ENCODE measurements at regions not wholly inside any gene's neighbourhood (a gene's known extent, or its start where the extent isn't known, plus 50 kb on each side); places are given as distances from the start of the nearest gene placed in this dataset.
"Not testable (repeated sequence)": the region's sequence is repeated elsewhere in the genome, so short reads cannot be mapped to it uniquely, and the experiment has no call there.

DNA sequence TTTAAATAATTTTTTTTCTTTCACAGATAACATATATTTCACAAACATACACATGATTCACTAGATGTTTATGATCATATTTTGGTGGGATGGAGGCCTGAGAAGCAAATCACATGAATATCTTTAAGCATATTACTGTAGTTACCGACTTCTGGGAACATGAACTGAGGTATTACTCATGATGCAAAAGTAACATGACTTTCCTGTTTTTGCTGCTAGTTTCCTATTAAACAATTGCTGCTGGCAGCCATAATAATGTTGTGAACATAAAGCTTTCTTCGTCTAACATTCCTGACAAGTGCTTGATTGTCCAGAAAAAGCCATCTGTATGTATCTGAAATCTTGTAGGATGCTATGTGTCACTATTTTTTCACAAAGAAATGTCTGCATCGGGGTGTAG, 145.4 kb downstream of the MTX2 start:
- H3K9me3 Mint-ChIP-seq, result no peaks in the 10 kb centered on the region
- H3K27ac Mint-ChIP-seq, result no peak overlapping the region
- ATAC-seq (ENCODE audit: low read depth) (no peak), DNase-seq (no peak)
- peaks cover 52% of the 10 kb centered on the region for H3K27me3 Mint-ChIP-seq
- no peak overlapping the region for H3K4me3 Mint-ChIP-seq
- POLR2A ChIA-PET, result no interaction called here
- no peaks in the 10 kb centered on the region for H3K36me3 Mint-ChIP-seq
- no peaks in the 10 kb centered on the region for H3K4me1 Mint-ChIP-seq

DNA sequence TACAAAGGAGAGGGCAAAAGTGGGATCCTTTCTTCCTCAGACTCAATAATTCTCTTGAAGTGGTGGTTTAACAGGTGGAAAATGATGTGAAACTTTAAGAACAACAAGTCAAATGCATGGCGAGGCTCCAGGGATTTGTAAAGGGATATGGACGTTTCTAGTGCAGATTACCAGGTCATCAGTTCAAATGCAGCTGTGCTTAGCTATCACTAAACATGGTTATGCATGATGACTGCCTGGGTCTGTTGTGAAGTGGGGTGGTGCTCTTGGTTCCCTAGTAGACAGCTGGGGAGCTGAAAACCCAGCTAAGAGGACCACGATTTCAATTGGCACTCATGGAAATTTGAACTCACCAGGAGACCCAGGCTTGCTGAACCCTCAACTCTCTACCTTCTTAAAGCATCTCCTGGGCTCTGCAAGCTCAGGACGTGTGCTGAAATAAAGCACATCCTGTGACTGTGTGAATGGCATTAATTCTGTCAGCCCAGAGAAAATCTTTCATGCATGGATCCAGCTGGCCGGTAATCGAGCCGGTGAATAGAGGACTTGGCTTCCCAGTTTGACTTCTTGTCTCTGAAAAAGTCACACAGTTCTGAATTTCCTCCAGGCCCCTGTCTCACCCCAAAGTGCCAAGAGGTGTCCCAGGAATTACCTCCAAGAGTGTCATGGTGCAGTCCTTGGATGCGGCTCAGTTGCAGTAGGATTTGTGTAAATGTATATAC, 146.1 kb downstream of the MTX2 start:
- H3K27me3 Mint-ChIP-seq, result peaks cover 52% of the 10 kb centered on the region
- POLR2A ChIA-PET, result no interaction called here

DNA sequence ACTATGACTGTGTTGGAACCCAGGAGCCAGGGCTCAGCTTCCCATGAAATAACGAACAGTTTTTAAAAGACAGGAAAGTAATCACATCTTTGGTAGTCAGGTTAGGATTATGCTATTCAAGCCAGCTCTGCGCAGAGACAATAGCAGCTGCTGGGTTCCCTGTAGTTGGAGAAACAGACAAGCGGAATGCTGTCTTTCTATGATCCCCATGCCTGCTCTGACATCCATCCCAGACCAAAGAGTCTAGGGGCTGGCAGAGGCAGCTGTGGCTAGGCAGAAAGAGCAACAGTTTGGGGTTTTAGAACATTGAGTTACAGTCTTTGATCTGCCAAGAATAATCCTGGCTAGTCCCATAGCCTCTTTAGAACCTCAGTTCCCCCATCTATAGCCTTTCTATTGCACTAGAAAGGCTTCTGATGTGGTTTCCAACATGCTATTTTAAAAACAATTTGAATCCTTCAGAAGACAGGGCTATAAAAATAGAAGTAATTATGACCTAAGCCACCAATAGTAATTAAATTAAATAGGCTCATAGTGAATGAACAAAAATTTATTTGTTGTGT, 146.8 kb downstream of the MTX2 start:
- Mint-ChIP-seq H3K9me3 (no peaks in the 10 kb centered on the region), H3K4me1 (no peaks in the 10 kb centered on the region), H3K27me3 (peaks cover 48% of the 10 kb centered on the region), H3K36me3 (no peaks in the 10 kb centered on the region), H3K4me3 (no peak overlapping the region), H3K27ac (no peak overlapping the region)
- ATAC-seq (ENCODE audit: low read depth) (no peak), DNase-seq (no peak)
- POLR2A ChIA-PET, result no interaction called here

More for the DNA sequence above, 146.1 kb downstream of the MTX2 start:
- H3K9me3 Mint-ChIP-seq, result no peaks in the 10 kb centered on the region
- no peak overlapping the region for H3K27ac Mint-ChIP-seq
- no peaks in the 10 kb centered on the region for H3K36me3 Mint-ChIP-seq
- no peak overlapping the region for H3K4me3 Mint-ChIP-seq
- no peak for DNase-seq
- no peak for ATAC-seq (ENCODE audit: low read depth)
- no peaks in the 10 kb centered on the region for H3K4me1 Mint-ChIP-seq

DNA sequence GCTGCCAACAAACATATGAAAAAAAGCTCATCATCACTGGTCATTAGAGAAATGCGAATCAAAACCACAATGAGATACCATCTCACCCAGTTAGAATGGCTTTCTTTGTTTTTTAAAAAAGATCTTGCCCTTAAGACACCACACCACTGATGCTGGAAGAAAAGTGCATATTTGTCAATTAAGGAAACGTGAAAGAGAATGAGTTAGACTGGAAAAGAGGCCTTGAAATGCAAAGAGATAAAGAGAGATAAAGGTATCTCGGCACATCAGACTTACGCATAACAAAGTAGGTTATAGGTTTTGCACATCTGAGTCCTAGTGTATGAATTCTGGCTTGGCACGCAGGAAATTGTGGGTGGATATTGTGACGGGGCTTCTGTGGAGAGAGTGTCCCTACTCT, 149.5 kb downstream of the MTX2 start:
- Mint-ChIP-seq H3K27ac (no peak overlapping the region), H3K27me3 (peaks cover 39% of the 10 kb centered on the region), H3K4me3 (no peak overlapping the region), H3K36me3 (no peaks in the 10 kb centered on the region), H3K9me3 (no peaks in the 10 kb centered on the region), H3K4me1 (no peaks in the 10 kb centered on the region)
- DNase-seq, result no peak
- POLR2A ChIA-PET, result no interaction called here
- no peak for ATAC-seq (ENCODE audit: low read depth)

DNA sequence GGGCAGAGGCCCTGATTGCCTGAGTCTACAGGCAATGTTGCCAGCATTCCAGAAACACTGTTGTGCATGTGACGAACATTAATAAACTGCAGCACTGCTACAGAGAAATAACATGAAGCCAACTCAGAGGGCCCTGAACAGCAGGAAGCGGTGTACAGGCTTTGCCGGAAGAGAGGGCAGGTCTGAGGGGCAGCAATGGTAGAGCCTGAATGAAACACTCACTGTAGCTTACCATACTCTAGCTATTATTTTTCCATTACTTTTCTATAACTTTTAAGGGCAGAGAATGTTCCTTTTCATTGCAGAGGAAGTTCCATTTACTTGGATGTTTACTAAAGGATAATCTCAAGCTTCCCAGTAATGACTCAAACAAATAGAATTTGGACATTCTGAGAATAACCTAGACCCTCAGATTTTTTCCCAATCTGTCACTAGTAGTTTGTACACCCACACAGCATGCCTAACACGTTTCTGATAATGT, 150.4 kb downstream of the MTX2 start:
- Mint-ChIP-seq H3K27me3 (peaks cover 39% of the 10 kb centered on the region), H3K36me3 (no peaks in the 10 kb centered on the region)
- ATAC-seq (ENCODE audit: low read depth), result no peak

DNA sequence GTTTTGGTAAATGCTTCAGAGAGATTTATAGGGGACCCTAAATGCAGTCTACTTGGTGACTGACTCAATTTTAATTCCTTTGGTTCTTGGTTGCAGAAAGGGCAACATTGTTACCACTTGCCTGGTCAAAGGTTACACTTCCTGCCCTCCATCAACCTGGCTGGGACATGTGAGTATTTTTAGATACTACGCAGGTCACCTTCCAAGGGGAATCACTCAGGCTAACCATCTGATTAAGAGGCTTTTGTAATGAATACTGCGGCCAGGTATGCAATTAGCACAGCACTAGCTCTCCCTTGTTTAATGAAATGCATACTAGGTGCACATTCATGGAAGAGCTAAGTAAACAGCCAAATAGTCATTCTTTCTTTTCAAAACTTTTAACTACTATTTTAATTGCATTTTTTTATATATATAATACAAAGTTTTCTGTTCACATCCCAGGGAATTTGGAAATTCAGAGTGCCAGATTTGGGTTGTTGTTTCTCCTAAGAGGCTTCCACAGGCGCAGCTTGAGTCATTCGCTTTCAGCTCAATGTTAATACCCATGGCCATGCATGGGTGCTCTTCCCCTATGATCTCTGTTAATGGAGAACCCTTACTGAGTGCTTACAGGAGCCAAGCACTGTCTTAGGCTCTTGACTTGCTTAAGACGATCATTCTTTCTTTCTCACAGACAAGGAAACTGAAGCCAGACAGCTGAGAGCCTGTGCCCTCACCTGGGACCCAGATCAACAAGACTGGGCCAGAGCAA, 152.2 kb downstream of the MTX2 start:
- H3K36me3 Mint-ChIP-seq, result no peaks in the 10 kb centered on the region
- ATAC-seq (ENCODE audit: low read depth) (no peak), DNase-seq (no peak)
- H3K9me3 Mint-ChIP-seq, result peaks cover 1% of the 10 kb centered on the region
- H3K27me3 Mint-ChIP-seq, result peaks cover 35% of the 10 kb centered on the region
- no peaks in the 10 kb centered on the region for H3K4me1 Mint-ChIP-seq
- H3K4me3 Mint-ChIP-seq, result no peak overlapping the region
- POLR2A ChIA-PET, result no interaction called here
- H3K27ac Mint-ChIP-seq, result no peak overlapping the region

More for the DNA sequence above, 150.4 kb downstream of the MTX2 start:
- Mint-ChIP-seq H3K9me3 (no peaks in the 10 kb centered on the region), H3K4me1 (no peaks in the 10 kb centered on the region), H3K27ac (no peak overlapping the region), H3K4me3 (no peak overlapping the region)
- no peak for DNase-seq
- POLR2A ChIA-PET, result no interaction called here

DNA sequence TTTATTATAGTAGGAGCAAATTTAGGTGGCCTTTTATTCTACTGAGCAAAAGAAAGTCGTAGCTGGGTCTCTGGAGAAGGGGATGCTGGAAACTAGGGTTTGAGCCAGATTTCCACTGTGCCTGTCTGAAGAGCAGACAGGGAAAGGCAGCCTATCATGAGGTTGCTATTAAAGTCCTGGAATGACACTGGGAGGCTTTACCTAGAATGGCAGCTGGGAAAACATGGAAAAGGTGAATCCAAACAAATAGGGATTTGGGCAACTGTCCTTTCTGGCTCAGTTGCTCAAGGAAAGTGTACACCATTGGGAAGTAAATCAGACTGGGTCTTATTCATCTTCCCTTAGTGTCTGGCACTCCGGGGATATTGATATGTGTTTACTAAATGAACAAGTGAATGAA, 154.6 kb downstream of the MTX2 start:
- ATAC-seq (ENCODE audit: low read depth) (no peak), DNase-seq (no peak)
- POLR2A ChIA-PET, result no interaction called here
- Mint-ChIP-seq H3K9me3 (peaks cover 3% of the 10 kb centered on the region), H3K36me3 (peaks cover 2% of the 10 kb centered on the region), H3K27me3 (peaks cover 28% of the 10 kb centered on the region), H3K27ac (no peak overlapping the region), H3K4me1 (peaks cover 2% of the 10 kb centered on the region), H3K4me3 (no peak overlapping the region)

DNA sequence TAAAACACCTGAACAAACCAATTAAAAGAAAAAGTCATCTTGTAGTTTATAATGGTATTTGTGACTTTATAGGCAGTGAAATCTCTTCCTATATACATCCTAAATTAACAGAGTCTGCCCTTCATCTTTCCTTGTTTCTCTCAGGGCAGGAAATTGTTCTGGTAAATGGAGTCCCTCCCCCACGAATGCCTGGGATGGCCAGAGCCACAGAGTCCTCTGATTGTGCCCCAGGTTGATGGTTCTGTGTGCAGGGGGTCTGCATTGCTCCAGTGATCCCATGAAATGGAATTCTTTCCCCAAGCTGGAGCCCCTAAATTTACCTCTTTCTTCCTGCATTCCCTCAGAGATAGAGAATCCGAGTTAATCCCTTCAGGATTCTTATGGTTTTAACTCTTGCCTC, 155.5 kb downstream of the MTX2 start:
- Mint-ChIP-seq H3K4me3 (no peak overlapping the region), H3K36me3 (peaks cover 6% of the 10 kb centered on the region), H3K27ac (no peak overlapping the region), H3K4me1 (peaks cover 7% of the 10 kb centered on the region), H3K27me3 (peaks cover 27% of the 10 kb centered on the region), H3K9me3 (peaks cover 8% of the 10 kb centered on the region)
- DNase-seq (no peak), ATAC-seq (ENCODE audit: low read depth) (no peak)
- POLR2A ChIA-PET, result no interaction called here

DNA sequence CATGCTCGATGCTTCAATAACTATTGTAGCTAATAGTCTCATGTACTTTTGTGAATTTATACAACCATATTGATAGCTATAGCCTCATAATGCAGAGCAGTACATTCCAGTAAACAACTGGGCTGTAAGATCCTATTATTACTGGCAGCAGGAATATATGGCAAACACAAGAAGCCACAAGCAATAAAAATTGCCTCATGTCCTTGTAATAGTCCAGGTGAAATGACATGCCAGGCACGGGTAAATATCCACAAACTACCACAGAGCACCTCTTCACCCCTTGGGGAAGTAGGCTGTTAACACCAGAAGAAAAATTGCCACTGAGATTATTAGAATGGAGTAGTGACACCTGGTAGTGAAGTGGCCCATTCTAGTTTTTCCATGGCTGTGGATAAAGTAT, 158.3 kb downstream of the MTX2 start:
- ATAC-seq (ENCODE audit: low read depth), result no peak
- peaks cover 8% of the 10 kb centered on the region for H3K9me3 Mint-ChIP-seq
- H3K27me3 Mint-ChIP-seq, result peaks cover 25% of the 10 kb centered on the region
- no peak overlapping the region for H3K27ac Mint-ChIP-seq
- H3K4me1 Mint-ChIP-seq, result peaks cover 7% of the 10 kb centered on the region
- H3K36me3 Mint-ChIP-seq, result peaks cover 6% of the 10 kb centered on the region
- DNase-seq, result no peak
- no peak overlapping the region for H3K4me3 Mint-ChIP-seq
- POLR2A ChIA-PET, result no interaction called here

DNA sequence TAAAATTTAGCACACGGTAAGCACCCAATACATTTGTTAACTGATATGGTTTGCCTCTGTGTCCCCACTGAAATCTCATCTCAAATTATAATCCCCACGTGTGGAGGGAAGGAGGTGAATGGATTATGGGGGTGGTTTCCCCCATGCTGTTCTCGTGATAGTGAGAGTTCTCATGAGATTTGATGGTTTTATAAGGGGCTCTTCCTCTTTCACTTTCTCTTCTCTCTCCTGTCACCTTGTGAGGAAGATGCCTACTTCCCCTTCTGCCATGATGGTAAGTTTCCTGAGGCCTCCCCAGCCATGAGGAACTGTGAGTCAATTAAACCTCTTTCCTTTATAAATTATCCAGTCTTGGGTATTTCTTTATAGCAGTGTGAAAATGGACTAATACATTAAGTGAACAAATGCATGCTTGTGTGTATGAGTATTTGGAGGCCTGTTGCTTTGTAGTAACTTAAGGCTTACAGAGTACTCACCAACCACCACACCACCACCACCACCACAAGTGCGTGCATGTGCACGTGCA, 159.8 kb downstream of the MTX2 start:
- Mint-ChIP-seq H3K4me3 (peak overlapping the region; percentile 44), H3K27ac (peak overlapping the region; percentile 59), H3K27me3 (peaks cover 28% of the 10 kb centered on the region)
- ATAC-seq (ENCODE audit: low read depth); H3K36me3 Mint-ChIP-seq; H3K9me3 Mint-ChIP-seq; H3K4me1 Mint-ChIP-seq; DNase-seq; POLR2A ChIA-PET: not testable (repeated sequence)

DNA sequence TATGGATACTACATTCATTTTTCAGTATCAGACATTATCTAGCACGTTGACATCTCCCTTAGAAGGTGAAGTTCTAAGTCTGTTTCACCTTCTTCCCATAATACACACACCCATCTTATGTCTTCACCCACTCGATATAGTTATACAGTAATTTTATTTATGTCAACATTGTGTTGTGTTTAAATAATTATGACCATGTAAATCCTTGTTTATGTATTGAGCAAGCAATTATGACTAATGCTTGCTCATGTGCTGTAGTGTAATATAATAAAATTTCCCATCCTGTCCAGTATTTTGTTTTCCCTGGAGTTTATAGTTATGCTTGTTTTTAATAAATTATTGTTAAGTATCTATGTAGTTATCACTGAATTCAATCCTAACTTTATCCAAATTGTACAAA, 163.2 kb downstream of the MTX2 start:
- Mint-ChIP-seq H3K4me1 (peaks cover 8% of the 10 kb centered on the region), H3K27me3 (peaks cover 18% of the 10 kb centered on the region), H3K27ac (no peak overlapping the region), H3K4me3 (no peak overlapping the region), H3K36me3 (peaks cover 6% of the 10 kb centered on the region), H3K9me3 (peaks cover 8% of the 10 kb centered on the region)
- no peak for ATAC-seq (ENCODE audit: low read depth)
- DNase-seq, result no peak
- POLR2A ChIA-PET, result no interaction called here

DNA sequence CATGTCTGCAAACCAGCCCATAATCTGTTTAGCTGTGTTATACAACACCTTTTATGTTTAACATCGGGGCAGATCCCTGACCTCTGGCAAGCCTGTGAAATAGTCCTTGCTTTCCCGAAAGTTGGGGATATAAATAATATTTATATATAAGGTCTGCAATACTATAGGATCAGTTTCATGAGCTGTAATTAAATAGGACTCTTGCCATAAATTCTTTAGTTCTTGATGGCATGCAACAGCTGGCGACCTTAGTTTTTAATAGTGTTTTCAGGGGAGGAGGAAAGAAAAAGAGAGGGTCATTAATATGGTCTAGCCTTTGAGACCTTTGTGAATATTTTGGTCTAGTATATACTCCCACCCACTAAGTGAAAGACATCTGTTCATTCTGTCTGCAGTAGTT, 166.5 kb downstream of the MTX2 start:
- Mint-ChIP-seq H3K27ac (no peak overlapping the region), H3K9me3 (peaks cover 1% of the 10 kb centered on the region), H3K4me3 (no peak overlapping the region), H3K36me3 (no peaks in the 10 kb centered on the region), H3K4me1 (peaks cover 2% of the 10 kb centered on the region), H3K27me3 (peaks cover 21% of the 10 kb centered on the region)
- POLR2A ChIA-PET, result no interaction called here
- ATAC-seq (ENCODE audit: low read depth) (no peak), DNase-seq (no peak)

DNA sequence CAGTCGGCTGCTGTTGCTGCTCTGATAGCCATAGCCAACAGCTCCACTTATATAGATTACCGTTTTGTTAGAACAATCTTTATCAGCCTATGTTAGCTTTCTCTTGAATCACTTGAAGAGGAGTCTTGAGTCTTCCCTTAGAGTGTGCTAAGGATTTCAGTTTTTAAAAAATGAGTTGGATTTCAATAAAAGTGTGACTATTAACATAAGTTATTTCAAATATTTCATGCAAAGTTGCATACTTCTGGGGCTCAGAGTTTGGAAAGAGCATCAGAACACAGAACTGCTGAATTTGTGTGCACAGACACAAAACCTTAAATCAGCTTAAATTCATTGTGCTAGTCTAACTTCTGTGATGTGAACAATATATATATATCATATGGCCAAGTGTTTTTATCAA, 174.7 kb downstream of the MTX2 start:
- H3K4me3 Mint-ChIP-seq, result no peak overlapping the region
- peaks cover 14% of the 10 kb centered on the region for H3K27me3 Mint-ChIP-seq
- ATAC-seq (ENCODE audit: low read depth), result no peak
- H3K27ac Mint-ChIP-seq, result no peak overlapping the region
- no peaks in the 10 kb centered on the region for H3K9me3 Mint-ChIP-seq
- no peak for DNase-seq
- POLR2A ChIA-PET, result no interaction called here
- H3K36me3 Mint-ChIP-seq, result no peaks in the 10 kb centered on the region
- H3K4me1 Mint-ChIP-seq, result peaks cover 2% of the 10 kb centered on the region

DNA sequence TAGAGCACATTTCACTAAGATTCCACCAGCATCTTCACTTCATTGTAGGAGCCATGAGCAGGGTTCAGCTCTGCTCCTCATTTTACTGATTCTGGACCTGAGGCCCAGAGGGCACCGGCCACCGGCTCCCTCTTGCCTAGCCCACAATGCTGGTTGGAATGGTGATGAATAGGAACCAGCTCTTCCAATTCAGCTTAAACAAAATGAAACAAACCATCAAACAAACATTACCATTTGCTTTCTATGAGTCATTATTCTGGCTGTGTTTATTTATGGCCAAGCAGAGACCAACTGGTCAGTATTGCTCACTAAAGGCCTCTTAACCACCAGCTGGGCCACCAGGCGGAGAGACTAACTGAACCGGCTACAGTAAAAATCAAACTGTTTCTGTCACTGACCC, 176.7 kb downstream of the MTX2 start:
- ATAC-seq (ENCODE audit: low read depth) (no peak), DNase-seq (no peak)
- H3K9me3 Mint-ChIP-seq, result no peaks in the 10 kb centered on the region
- POLR2A ChIA-PET, result no interaction called here
- H3K4me3 Mint-ChIP-seq, result no peak overlapping the region
- H3K36me3 Mint-ChIP-seq, result no peaks in the 10 kb centered on the region
- H3K4me1 Mint-ChIP-seq, result peaks cover 4% of the 10 kb centered on the region
- no peak overlapping the region for H3K27ac Mint-ChIP-seq
- peaks cover 10% of the 10 kb centered on the region for H3K27me3 Mint-ChIP-seq

Measured in activated naive CD8-positive, alpha-beta T cell treated with anti-CD3 and anti-CD28 coated beads, Interleukin-2, amount 10 ng/mL, durations not matched to agents 7 days and 5 days (primary cell).